ENCODE measurements at regions not wholly inside any gene's neighbourhood (a gene's known extent, or its start where the extent isn't known, plus 50 kb on each side); places are given as distances from the start of the nearest gene placed in this dataset.

DNA sequence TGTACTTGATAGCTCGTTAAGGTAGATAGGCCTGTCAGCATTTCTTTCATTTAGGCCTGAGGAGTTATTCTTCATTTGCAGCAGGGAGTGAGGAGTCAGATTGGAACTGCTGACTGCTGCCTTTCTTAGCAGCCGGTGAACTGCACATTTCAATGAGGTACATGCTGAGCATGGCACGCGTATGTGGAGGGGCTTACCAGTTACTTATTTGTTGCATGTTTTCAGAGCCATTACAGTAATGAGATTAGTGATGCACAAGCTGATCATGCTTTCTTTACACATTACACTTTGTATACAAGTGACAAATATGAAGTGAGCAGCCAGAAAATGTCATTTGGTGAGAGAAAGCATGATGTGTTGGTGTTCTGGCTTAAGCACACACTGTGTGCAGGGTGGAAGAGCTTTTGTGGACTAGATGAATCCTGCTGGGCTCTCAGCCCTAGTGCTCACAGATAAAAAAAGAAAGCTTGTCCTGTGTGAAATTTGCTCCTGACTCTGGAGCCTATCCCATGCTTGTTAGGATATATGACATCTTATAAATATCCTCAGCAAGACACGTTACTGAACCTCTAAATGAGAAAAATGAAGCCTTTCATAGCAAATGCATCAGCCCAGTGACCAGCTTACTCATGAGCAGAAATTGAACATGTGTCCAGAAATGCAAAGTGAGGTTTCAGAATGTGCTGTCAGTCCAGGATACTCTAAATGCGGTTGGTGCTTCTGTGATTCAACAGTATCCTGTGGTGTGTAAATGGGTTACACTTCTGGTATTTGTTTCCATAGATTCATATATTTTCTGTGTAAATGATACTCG, 574.7 kb upstream of the ADGRL2 start:
- TF ChIP-seq, protein P1, sequence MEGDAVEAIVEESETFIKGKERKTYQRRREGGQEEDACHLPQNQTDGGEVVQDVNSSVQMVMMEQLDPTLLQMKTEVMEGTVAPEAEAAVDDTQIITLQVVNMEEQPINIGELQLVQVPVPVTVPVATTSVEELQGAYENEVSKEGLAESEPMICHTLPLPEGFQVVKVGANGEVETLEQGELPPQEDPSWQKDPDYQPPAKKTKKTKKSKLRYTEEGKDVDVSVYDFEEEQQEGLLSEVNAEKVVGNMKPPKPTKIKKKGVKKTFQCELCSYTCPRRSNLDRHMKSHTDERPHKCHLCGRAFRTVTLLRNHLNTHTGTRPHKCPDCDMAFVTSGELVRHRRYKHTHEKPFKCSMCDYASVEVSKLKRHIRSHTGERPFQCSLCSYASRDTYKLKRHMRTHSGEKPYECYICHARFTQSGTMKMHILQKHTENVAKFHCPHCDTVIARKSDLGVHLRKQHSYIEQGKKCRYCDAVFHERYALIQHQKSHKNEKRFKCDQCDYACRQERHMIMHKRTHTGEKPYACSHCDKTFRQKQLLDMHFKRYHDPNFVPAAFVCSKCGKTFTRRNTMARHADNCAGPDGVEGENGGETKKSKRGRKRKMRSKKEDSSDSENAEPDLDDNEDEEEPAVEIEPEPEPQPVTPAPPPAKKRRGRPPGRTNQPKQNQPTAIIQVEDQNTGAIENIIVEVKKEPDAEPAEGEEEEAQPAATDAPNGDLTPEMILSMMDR (IDR thresholded peaks at IDR 0.05): no peak
- no peak for TF ChIP-seq POLR2A (IDR thresholded peaks at IDR 0.05)
